NCI-H748 treated with DMSO at 0.1 percent for 48 hours (cell line): ENCODE measurements at regions not wholly inside any gene's neighbourhood (a gene's known extent, or its start where the extent isn't known, plus 50 kb on each side); places are given as distances from the start of the nearest gene placed in this dataset.

ENCODE experiments used
- DNase-seq: peaks from one replicate; lab custom pipeline; 2025; lab: John Stamatoyannopoulos, UW

- DNase-seq = no peak
Observed at GRCh38 chr18:77990131-77990530, 740.5 kb downstream of the GALR1 start.

- DNase-seq = no peak
Observed at GRCh38 chr18:77990901-77991300, 741.3 kb downstream of the GALR1 start.

GRCh38 chr18:77992057-77992456 is 742.4 kb downstream of the GALR1 start:
- no peak for DNase-seq

GRCh38 chr18:77993188-77993981 is 743.7 kb downstream of the GALR1 start:
- DNase-seq = no peak

GRCh38 chr18:77995593-77995992 is 745.9 kb downstream of the GALR1 start:
- no peak for DNase-seq

- no peak for DNase-seq
Observed at GRCh38 chr18:77996737-77997136, 747.1 kb downstream of the GALR1 start.

GRCh38 chr18:78001811-78002210 is 752.2 kb downstream of the GALR1 start:
- no peak for DNase-seq

- no peak for DNase-seq
Observed at GRCh38 chr18:78006006-78006773, 756.5 kb downstream of the GALR1 start.

GRCh38 chr18:78006774-78007260 is 757.2 kb downstream of the GALR1 start:
- no peak for DNase-seq

- DNase-seq = no peak
Observed at GRCh38 chr18:78010363-78010762, 760.7 kb downstream of the GALR1 start.

GRCh38 chr18:78017869-78018268 is 768.2 kb downstream of the GALR1 start:
- no peak for DNase-seq

- DNase-seq = no peak
Observed at GRCh38 chr18:78021196-78021595, 771.5 kb downstream of the GALR1 start.

GRCh38 chr18:78031589-78031988 is 781.9 kb downstream of the GALR1 start:
- no peak for DNase-seq

- DNase-seq = no peak
Observed at GRCh38 chr18:78031991-78032390, 782.3 kb downstream of the GALR1 start.

- no peak for DNase-seq
Observed at GRCh38 chr18:78032574-78032973, 782.9 kb downstream of the GALR1 start.

GRCh38 chr18:78034755-78035154 is 785.1 kb downstream of the GALR1 start:
- DNase-seq = no peak

- DNase-seq = no peak
Observed at GRCh38 chr18:78041218-78041617, 791.6 kb downstream of the GALR1 start.

- no peak for DNase-seq
Observed at GRCh38 chr18:78046631-78047030, 797.0 kb downstream of the GALR1 start.

- no peak for DNase-seq
Observed at GRCh38 chr18:78049281-78049680, 799.6 kb downstream of the GALR1 start.

GRCh38 chr18:78054801-78055200 is 805.2 kb downstream of the GALR1 start:
- no peak for DNase-seq

GRCh38 chr18:78056011-78056410 is 806.4 kb downstream of the GALR1 start:
- DNase-seq = no peak

GRCh38 chr18:78069784-78070664 is 820.4 kb downstream of the GALR1 start:
- no peak for DNase-seq
